HL-60 (cell line): ENCODE measurements at regions not wholly inside any gene's neighbourhood (a gene's known extent, or its start where the extent isn't known, plus 50 kb on each side); places are given as distances from the start of the nearest gene placed in this dataset.

ENCODE experiments used
- GABPA ChIP-seq: IDR thresholded peaks from 2 replicates; pipeline ENCODE4 v1.6.1; 2012; ENCODE audit warnings: low read depth
- TF ChIP-seq, protein P1 (sequence below): IDR thresholded peaks from one replicate; pipeline ENCODE4 v1.5.1; 2011; ENCODE audit warnings: low read length, control low read depth, inconsistent platforms; ENCODE audit not compliant: insufficient read depth
- TF ChIP-seq, protein P2 (sequence below): IDR thresholded peaks from 2 replicates; pipeline ENCODE4 v1.6.1; 2012; ENCODE audit warnings: low read depth; ENCODE audit not compliant: insufficient replicate concordance

DNA sequence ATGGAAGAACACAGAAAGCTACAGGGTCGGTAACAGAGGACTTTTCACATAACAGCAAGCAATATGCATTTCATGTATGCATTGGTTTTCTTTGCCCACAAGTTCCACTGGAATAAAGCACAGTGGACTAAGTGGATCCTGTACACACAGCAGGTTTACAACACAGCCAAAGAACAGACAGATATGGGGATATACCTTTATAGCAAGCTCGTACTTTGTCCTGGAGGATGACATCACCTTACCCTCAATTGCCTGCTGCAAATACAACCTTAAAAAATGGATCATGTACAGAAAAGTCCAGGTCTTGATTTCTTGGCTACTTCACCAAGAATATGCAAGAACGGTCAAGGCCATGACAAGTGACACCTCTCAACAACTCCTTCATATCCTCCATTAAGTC, 1445.5 kb downstream of the MAT2B start:
- TF ChIP-seq, protein P1, sequence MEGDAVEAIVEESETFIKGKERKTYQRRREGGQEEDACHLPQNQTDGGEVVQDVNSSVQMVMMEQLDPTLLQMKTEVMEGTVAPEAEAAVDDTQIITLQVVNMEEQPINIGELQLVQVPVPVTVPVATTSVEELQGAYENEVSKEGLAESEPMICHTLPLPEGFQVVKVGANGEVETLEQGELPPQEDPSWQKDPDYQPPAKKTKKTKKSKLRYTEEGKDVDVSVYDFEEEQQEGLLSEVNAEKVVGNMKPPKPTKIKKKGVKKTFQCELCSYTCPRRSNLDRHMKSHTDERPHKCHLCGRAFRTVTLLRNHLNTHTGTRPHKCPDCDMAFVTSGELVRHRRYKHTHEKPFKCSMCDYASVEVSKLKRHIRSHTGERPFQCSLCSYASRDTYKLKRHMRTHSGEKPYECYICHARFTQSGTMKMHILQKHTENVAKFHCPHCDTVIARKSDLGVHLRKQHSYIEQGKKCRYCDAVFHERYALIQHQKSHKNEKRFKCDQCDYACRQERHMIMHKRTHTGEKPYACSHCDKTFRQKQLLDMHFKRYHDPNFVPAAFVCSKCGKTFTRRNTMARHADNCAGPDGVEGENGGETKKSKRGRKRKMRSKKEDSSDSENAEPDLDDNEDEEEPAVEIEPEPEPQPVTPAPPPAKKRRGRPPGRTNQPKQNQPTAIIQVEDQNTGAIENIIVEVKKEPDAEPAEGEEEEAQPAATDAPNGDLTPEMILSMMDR, result no peak
- TF ChIP-seq, protein P2, sequence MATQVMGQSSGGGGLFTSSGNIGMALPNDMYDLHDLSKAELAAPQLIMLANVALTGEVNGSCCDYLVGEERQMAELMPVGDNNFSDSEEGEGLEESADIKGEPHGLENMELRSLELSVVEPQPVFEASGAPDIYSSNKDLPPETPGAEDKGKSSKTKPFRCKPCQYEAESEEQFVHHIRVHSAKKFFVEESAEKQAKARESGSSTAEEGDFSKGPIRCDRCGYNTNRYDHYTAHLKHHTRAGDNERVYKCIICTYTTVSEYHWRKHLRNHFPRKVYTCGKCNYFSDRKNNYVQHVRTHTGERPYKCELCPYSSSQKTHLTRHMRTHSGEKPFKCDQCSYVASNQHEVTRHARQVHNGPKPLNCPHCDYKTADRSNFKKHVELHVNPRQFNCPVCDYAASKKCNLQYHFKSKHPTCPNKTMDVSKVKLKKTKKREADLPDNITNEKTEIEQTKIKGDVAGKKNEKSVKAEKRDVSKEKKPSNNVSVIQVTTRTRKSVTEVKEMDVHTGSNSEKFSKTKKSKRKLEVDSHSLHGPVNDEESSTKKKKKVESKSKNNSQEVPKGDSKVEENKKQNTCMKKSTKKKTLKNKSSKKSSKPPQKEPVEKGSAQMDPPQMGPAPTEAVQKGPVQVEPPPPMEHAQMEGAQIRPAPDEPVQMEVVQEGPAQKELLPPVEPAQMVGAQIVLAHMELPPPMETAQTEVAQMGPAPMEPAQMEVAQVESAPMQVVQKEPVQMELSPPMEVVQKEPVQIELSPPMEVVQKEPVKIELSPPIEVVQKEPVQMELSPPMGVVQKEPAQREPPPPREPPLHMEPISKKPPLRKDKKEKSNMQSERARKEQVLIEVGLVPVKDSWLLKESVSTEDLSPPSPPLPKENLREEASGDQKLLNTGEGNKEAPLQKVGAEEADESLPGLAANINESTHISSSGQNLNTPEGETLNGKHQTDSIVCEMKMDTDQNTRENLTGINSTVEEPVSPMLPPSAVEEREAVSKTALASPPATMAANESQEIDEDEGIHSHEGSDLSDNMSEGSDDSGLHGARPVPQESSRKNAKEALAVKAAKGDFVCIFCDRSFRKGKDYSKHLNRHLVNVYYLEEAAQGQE, result no peak
- no peak for TF ChIP-seq GABPA
